Loucy (cell line): ENCODE measurements at regions not wholly inside any gene's neighbourhood (a gene's known extent, or its start where the extent isn't known, plus 50 kb on each side); places are given as distances from the start of the nearest gene placed in this dataset.

ENCODE experiments used
- H2AFZ ChIP-seq: fragments of 200-600 bp; sonication (generic); 2 replicates; pipeline ENCODE4 v1.6.0; 2016; ENCODE audit warnings: antibody characterized with exemption, mild to moderate bottlenecking, low read length, moderate library complexity
- H3F3A ChIP-seq: fragments of 200-600 bp; 2 replicates; pipeline ENCODE4 v1.6.0; 2016; ENCODE audit warnings: antibody characterized with exemption, low read depth, mild to moderate bottlenecking
- H3K27me3 ChIP-seq: fragments of 200-600 bp; sonication (generic); 2 replicates; pipeline ENCODE4 v1.6.1; 2014; ENCODE audit warnings: low read length, mild to moderate bottlenecking; ENCODE audit not compliant: insufficient read depth, poor library complexity, severe bottlenecking
- H3K36me3 ChIP-seq: fragments of 200-600 bp; sonication (generic); 2 replicates; pipeline ENCODE4 v1.6.1; 2016; ENCODE audit warnings: low read length; ENCODE audit not compliant: insufficient read depth
- H3K4me1 ChIP-seq: fragments of 200-600 bp; sonication (generic); 2 replicates; pipeline ENCODE4 v1.5.1; 2014; ENCODE audit warnings: low read length, mild to moderate bottlenecking; ENCODE audit not compliant: insufficient read depth, poor library complexity, severe bottlenecking
- H3K4me2 ChIP-seq: fragments of 200-600 bp; sonication (generic); 2 replicates; pipeline ENCODE4 v1.6.0; 2014; ENCODE audit warnings: antibody characterized with exemption, low read length, low read depth, mild to moderate bottlenecking; ENCODE audit not compliant: poor library complexity, severe bottlenecking
- H3K4me3 ChIP-seq: fragments of 200-600 bp; sonication (generic); 2 replicates; pipeline ENCODE4 v1.5.1; 2014; ENCODE audit warnings: low read length, mild to moderate bottlenecking, mixed read lengths; ENCODE audit not compliant: poor library complexity, severe bottlenecking
- H3K79me2 ChIP-seq: fragments of 200-600 bp; sonication (generic); 2 replicates; pipeline ENCODE4 v1.6.1; 2014; ENCODE audit warnings: low read length; ENCODE audit not compliant: insufficient read depth
- H3K9ac ChIP-seq: fragments of 200-600 bp; sonication (generic); 2 replicates; pipeline ENCODE4 v1.6.0; 2014; ENCODE audit warnings: mild to moderate bottlenecking, low read depth, low read length, moderate library complexity; ENCODE audit not compliant: poor library complexity, severe bottlenecking
- H3K9me2 ChIP-seq: fragments of 200-600 bp; sonication (generic); replicated peaks from 2 replicates; pipeline ENCODE4 v1.6.1; 2016; ENCODE audit warnings: low read depth, low read length, mixed read lengths
- H3K9me3 ChIP-seq: fragments of 200-600 bp; sonication (generic); 2 replicates; pipeline ENCODE4 v1.6.1; 2014; ENCODE audit warnings: mild to moderate bottlenecking, antibody characterized with exemption, low read length, low read depth; ENCODE audit not compliant: insufficient read depth
- H4K20me1 ChIP-seq: fragments of 200-600 bp; sonication (generic); 2 replicates; pipeline ENCODE4 v1.6.0; 2014; ENCODE audit warnings: antibody characterized with exemption, low read length, mild to moderate bottlenecking; ENCODE audit not compliant: insufficient read depth, poor library complexity, severe bottlenecking
- EZH2phosphoT487 ChIP-seq: fragments of 200-600 bp; IDR thresholded peaks from 2 replicates; pipeline ENCODE4 v1.6.1; 2018; ENCODE audit warnings: antibody characterized with exemption, mild to moderate bottlenecking, moderate library complexity, borderline replicate concordance
- TF ChIP-seq, protein P1 (sequence below): fragments of 200-600 bp; sonication (generic); conservative IDR thresholded peaks from 2 replicates; pipeline ENCODE4 v1.5.1; 2014; ENCODE audit warnings: mild to moderate bottlenecking, antibody characterized with exemption, low read length

DNA sequence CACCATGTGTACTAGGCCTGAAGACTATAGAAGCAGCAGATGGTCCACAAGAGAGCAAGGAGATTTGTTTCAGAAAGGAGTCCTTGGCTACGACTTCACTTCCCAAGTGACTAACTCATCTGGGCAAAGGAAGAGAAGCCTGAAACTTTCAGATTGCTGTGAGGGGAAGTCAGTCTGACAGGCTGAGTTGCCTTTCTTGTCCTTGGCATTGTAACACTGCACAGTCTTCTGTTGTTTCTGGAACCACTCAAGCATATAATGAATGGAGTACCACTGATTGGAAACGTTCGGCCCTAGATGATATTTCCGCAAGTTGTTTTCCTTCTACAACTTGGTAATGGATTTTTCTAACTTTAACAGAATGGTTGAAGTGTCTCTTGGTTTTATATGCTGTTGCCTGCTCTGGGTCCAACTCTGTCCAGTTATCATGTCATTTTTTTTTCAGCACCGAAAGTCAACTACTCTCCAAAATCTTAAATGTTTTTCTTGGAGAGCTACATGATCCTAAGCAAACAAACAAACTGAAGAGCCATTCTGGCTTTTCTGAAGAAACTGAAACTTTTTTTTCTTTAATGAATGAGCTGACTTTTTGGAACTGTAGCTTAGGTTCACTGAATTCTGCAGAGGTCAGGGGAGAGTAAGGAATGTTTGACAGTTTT, 685.7 kb downstream of the MECOM start:
- no peak for TF ChIP-seq EZH2phosphoT487
- TF ChIP-seq, protein P1, sequence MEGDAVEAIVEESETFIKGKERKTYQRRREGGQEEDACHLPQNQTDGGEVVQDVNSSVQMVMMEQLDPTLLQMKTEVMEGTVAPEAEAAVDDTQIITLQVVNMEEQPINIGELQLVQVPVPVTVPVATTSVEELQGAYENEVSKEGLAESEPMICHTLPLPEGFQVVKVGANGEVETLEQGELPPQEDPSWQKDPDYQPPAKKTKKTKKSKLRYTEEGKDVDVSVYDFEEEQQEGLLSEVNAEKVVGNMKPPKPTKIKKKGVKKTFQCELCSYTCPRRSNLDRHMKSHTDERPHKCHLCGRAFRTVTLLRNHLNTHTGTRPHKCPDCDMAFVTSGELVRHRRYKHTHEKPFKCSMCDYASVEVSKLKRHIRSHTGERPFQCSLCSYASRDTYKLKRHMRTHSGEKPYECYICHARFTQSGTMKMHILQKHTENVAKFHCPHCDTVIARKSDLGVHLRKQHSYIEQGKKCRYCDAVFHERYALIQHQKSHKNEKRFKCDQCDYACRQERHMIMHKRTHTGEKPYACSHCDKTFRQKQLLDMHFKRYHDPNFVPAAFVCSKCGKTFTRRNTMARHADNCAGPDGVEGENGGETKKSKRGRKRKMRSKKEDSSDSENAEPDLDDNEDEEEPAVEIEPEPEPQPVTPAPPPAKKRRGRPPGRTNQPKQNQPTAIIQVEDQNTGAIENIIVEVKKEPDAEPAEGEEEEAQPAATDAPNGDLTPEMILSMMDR, result no peak
- Histone ChIP-seq H3K79me2 (no peaks in the 10 kb centered on the region), H3K9me2 (no peaks in the 10 kb centered on the region), H3K9ac (no peak overlapping the region), H3K27me3 (no peaks in the 10 kb centered on the region), H3K4me3 (no peak overlapping the region), H3K36me3 (no peaks in the 10 kb centered on the region), H4K20me1 (no peaks in the 10 kb centered on the region), H3K9me3 (no peaks in the 10 kb centered on the region), H3K4me1 (no peaks in the 10 kb centered on the region), H3K4me2 (no peak overlapping the region), H3F3A (no peaks in the 10 kb centered on the region), H2AFZ (no peak overlapping the region)

DNA sequence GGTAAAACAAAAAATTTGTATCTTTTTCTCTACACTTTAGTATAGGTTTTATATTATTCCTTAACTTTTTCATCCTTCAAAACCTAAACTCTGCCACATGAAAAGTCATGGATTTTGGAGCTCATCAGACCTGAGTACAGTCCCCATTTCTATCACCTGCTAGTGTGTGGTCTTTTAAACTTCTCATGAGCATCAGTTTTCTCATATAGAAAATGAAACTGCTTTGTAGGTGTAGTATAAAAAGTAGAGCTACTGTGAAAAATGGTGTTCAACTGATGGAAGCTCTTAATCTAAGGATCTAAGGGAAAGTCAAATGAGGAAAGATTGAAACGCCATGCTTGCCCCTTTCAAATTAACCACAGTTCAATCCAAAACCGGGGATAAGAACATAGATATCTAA, 686.5 kb downstream of the MECOM start:
- no peak overlapping the region for H3K4me3 ChIP-seq
- no peaks in the 10 kb centered on the region for H3K9me2 ChIP-seq
- H3K9me3 ChIP-seq, result no peaks in the 10 kb centered on the region
- no peaks in the 10 kb centered on the region for H3F3A ChIP-seq
- no peak overlapping the region for H3K9ac ChIP-seq
- H3K4me1 ChIP-seq, result no peaks in the 10 kb centered on the region
- no peak overlapping the region for H3K4me2 ChIP-seq
- H3K27me3 ChIP-seq, result no peaks in the 10 kb centered on the region
- H4K20me1 ChIP-seq, result no peaks in the 10 kb centered on the region
- H2AFZ ChIP-seq, result no peak overlapping the region
- no peaks in the 10 kb centered on the region for H3K79me2 ChIP-seq
- H3K36me3 ChIP-seq, result no peaks in the 10 kb centered on the region
- TF ChIP-seq, protein P1, result no peak
- no peak for TF ChIP-seq EZH2phosphoT487

GRCh38 chr3:168975576-168975975, 687.9 kb downstream of the MECOM start:
- Histone ChIP-seq H3K4me3 (no peak overlapping the region), H3K79me2 (no peaks in the 10 kb centered on the region), H3K9ac (no peak overlapping the region), H3K9me3 (no peaks in the 10 kb centered on the region), H2AFZ (no peak overlapping the region), H3K4me2 (no peak overlapping the region), H3K27me3 (no peaks in the 10 kb centered on the region), H3K4me1 (no peaks in the 10 kb centered on the region), H3F3A (no peaks in the 10 kb centered on the region), H3K9me2 (no peaks in the 10 kb centered on the region), H3K36me3 (no peaks in the 10 kb centered on the region), H4K20me1 (no peaks in the 10 kb centered on the region)
- TF ChIP-seq, protein P1, result no peak
- no peak for TF ChIP-seq EZH2phosphoT487
